ENCODE measurements at regions not wholly inside any gene's neighbourhood (a gene's known extent, or its start where the extent isn't known, plus 50 kb on each side); places are given as distances from the start of the nearest gene placed in this dataset.

DNA sequence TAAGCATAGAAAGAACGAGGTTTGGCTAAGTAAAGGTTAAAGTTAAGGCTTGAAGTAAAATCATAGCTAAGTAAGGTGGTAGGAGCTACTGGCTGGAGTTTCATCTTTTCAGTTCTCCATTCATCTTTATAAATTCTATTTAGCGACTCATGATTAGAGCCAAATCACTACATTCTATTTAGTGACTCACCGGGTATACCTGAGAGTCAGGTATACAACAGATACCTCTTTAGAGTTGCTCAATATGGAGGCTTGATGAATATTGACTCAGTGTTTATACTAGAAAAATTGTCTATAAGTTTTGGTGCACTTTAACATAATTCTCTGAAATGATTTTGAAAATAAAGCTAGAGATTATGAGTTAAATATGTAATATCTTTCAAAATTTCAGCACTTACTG lies 328.8 kb upstream of the GRM7 start:
- DNase-seq = no peak

DNA sequence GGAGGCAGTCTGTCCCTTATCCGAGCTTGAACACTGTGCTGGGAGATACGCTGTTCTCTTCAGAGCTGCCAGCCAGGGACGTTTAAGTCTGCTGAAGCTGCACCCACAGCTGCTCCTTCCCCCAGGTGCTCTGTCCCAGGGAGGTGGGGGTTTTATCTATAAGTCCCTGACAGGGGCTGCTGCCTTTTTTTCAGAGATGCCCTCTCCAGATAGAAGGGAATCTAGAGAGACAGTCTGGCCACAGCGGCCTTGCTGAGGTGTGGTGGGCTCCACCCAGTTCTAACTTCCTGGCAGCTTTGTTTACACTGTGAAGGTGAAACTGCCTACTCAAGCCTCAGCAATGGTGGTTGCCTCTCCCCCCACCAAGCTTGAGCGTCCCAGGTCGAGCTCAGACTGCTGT lies 319.9 kb upstream of the GRM7 start:
- no peak for DNase-seq

DNA sequence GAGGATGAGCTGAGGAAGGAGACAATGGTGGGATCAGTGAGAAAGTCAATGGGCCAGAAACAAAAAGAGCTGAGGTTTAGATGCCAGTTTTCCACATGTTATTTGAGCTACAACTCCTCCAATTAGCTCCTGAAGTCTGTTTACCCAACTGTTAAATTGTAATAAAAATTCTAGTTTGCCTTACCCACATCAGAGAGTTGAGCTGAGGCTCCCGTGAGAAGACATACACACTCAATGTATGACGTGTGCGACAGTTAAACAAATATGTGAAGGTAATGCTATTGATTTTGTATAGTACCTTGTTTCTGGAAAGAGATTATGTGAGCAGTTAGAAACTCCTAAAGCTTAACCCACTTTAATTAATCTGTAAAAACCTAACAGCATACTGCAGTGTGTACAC lies 318.1 kb upstream of the GRM7 start:
- DNase-seq = no peak

DNA sequence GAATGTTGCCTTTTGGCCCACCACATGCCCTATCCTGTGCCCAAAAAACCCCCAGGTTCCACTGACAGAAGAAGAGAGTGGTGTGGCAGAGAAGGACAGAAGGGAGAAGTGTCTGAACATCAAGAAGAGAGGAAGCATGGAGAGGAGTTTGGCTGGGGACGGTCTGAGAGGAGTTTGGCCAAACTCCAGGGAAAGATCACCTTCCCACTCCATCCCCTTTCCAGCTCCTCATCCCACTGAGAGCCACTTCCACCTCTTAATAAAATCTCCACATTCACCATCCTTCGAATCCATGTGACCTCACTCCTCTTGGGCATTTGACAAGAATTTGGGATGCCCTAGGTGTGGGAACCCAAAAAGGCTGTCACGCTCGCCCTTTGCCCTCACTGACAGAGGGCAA lies 311.6 kb upstream of the GRM7 start:
- no peak for DNase-seq

DNA sequence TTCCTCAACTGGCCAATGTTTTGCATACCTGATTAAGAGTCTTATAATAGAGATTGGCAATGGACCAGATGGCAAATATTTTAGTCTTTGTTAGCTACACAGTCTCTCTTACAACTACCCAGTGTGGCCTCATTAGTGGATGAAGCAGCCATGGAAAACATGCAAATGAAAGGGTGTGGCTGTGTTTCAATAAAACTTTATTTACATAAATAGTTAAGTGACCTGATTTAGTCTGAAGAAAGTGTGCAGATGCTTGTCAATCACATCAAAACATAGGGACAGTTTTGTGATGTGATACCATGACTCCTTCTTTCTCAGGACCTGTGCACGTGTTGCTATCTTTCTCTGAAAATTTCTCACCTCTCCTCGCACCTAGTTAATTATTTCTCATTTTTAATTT lies 309.8 kb upstream of the GRM7 start:
- DNase-seq = no peak

DNA sequence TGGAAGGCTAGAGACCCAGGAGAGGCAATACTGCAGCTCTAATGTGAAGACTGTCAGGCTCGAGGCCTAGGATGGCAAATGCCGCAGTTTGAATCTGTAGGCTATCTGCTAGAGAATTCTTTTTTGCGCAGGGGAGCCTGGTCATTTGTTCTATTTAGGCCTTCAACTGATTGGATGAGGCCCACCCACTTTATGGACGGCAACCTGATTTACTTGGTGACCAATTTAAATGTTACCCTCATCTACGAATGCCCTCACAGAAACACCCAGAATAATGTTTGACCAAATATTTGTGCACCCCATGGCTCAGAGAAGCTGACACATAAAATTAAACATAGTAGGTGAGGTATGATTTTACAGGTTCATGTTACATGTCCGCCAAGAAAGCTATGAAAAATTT lies 300.7 kb upstream of the GRM7 start:
- no peak for DNase-seq

DNA sequence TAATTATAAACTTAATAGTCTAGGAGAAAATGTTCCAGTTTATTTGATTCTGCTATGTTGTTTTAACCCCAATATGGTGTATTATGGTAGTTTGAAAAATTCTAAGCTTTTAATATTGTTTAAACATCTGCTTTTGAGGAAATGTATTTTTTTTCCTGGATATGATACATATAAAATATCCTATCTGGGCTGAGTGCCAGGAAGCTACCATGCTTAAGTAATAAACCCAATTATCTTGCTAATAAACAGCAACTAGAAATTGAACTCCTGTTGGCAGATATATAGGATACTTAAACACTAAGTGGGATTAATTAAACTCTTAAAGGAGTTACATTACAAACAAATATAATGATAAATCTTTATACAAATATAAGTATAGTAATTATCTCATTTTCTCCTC lies 293.7 kb upstream of the GRM7 start:
- no peak for DNase-seq

DNA sequence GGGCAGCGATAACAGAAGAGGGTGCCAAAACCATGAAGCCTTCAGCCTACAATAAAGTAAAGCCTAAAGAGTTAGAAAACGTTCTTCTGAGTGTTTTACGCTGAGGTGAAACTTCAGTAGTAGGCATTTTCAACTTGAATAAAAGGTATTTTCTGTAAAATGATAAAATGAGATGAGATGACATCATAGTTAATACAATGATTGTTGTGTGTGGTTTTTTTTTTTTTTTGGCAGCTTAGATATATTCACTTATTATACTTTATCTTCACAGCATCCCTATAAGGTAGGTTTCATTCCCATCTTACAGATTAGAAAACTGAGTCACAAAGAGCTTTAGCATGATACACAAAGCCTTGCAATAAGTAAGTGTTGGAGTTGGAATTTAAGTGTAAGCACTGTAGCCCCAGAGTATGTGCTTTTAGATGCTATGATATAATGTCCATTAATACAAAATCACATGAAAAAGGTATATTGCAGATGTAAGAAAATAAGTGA lies 291.9 kb upstream of the GRM7 start:
- DNase-seq = no peak

DNA sequence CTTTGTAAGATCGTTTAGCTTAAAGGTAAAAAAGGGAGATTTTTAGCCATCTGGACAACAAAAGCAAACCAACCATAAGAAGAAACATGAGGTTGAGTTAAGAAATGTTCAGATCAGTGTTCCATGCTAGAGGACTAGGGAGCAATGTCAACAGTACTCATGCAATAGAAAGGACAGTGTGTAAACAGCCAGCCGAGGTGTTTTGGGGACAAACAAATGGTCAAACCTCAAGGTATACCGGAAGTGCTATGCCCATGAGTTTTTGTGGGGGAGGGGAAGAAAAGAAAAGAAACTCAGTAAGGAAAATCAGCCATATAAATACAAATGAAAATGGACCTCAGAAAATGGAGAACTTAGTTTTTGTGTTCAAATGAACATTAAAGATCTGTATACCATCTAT lies 289.5 kb upstream of the GRM7 start:
- DNase-seq = no peak

DNA sequence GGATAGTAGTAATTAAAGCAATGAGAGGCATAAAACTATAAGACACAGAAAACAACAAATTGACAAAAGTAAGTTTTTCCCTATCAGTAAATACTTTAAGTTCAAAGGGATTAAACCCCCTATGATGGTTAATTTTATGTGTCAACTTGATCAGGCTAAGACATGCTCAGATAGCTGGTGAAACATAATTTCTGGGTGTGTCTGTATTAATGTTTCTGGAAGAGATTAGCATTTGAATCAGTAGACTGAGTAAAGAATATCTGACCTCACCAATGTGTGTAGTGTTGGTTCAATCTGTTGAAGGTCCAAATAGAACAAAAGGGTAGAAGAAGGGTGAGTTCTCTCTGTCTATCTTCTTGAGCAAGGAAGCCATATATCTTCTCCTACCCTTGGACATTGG lies 283.3 kb upstream of the GRM7 start:
- no peak for DNase-seq

DNA sequence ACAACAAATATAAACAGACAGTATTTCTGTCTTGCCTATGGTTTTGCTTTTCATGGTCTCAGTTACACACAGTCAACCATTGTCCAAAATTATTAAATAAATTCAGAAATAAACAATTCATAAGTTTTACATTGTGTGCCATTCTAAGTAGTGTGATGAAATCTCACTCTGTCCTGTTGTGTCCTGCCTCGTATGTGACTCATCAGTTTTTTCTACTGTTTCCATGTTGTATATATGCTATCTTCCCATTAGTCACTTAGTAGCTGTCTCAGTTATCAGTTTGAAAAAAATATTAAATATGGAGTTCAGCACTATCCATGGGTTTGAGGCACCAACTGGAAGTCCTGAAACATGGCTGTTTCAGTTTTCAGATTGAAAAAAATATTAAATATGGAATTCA lies 282.4 kb upstream of the GRM7 start:
- DNase-seq = no peak

DNA sequence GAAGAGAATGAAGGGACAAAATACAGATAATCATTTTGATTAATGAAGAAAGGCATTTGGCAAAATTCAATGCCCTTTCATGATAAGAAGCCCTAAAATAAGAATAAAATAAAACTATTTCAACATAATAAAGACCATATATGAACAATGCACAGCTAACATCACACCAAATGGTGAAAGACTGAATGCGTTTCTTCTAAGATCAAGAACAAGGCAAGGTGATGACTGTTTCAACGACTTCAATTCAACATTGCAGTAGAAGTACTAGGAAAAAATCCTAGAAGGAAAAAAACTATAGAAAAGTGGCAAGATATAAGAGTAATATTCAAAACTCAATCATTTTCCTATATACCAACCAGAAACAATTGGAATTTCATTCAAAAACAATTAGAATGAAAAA lies 280.1 kb upstream of the GRM7 start:
- DNase-seq = no peak

DNA sequence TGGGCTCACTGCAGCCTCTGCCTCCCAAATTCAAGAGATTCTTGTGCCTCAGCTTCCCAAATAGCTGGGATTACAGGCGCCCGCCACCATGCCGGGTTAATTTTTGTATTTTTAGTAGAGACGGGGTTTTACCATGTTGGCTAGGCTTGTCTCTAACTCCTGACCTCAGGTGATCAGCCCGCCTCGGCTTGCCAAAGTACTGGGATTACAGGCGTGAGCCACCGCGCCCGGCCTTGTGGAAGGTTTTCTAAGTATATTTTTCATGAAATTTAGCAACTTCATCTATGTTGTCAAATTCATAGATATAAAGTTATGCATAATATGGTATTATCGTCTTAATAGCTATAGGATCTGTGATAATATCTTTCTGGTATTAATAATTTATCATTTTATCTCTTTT lies 275.6 kb upstream of the GRM7 start:
- no peak for DNase-seq

DNA sequence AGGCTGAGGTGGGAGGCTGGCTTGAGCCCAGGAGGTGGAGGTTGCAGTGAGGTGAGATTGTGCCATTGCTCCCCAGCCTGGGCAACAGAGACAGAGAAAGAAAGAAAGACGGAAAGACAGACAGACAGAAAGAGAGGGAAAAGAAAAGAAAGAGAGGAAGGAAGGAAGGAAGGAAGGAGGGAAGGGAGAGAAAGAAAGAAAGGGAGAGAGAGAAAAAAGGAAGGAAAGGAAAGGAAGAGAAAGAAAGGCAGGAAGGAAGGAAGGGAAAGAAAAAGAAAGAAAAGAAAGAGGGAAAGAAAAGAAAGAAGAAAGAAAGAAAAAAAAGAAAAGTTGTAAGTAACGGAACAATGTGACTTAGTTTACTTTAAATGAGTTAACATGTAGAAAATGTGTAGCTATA lies 260.7 kb upstream of the GRM7 start:
- no peak for DNase-seq

DNA sequence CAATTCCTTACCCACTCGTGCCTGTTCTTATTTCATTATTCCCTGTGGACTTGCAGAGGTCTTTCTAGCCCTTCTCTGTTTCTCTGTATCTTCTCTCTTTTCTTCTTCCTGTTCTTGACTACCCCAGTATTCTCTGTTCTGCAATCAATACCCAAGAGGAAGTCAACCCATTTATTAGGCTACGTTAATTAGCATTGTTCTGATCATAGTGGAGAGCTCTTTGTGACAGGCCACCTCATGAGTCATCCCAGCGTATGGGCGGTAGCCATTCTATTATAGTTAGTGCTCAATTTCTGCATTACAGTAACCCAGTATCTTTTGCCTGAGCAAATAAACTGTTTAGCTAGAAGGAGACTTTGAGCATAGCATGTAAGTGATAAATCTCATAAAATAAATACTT lies 259.5 kb upstream of the GRM7 start:
- no peak for DNase-seq

DNA sequence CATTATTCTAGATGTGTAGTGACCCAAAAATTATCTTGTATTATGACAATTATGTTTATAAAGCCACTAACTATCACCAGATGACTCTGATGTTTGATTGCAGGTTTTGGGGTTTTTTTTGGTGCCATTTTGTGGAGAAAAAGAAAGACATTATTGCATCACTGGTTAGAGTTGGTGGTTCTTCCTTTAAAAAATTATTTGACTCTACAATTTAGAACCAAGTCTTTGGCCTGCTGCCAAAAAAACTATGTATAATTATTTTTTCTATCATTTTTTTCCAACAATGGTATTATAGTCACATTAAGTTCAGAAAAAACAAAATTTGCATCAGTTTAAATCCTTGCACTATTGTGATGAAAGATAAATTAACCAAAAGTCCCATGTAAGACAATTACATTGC lies 258.6 kb upstream of the GRM7 start:
- no peak for DNase-seq

DNA sequence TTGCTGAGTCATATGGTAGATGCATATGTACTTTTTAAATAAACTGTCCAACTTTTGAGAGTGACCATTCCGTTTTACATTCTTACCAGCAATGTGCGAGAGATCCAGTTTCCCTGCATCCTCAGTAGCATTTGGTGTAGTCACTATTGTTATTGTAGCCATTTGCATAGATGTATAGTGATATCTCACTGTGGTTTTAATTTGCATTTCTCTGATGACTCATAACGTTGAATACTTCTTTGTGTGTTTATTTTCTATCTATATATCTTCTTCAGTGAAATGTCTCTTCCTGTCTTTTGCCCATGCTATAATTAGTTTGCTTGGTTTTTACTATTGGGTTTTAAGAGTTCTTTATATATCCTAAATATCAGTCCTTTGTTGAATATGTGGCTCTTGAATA lies 255.7 kb upstream of the GRM7 start:
- DNase-seq = no peak

DNA sequence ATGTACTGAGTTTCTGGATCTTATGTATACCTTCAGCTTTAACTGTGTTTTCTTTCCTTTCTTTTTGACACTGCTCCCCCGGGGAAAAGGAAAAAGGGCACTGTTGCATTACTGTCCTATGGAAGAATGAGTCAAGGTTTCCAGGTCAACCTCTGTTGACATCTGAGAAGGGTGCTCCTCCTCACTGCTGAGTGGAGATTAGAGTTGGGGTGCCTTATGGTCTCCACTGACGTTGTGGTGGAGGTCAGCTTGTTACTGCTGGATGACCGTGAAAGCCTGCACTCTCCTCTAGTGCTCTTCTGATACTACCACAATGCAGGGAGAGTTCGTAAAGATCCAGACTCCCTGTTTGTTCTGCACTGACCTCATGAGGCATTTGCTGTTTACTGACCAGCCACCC lies 252.1 kb upstream of the GRM7 start:
- DNase-seq = no peak

DNA sequence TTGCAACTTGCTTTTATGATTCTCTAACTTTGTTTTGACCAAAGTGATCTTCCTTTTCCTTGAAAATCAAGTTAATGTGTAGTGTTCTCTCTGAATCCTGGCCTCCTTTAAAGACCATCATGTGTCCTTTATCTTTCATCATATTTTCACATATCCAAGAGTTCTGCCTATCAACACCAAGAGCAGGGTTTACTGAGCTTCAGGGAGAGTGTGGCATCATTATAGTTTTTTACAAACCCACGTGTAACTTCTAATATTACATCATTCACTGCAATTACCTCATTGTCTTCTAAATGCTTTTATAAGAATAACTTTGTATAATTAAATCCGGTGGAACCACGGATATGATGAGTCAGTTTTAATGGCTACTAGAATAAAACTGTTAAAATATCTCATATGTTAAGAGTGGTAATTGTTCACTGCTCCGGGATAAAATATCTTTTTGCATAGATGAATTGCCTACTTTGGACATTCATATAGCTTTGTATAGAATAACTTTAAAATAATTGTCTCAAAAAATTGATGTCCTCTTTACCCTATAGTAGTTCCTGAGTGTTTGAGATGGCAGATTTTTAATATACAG lies 248.8 kb upstream of the GRM7 start:
- no peak for DNase-seq

DNA sequence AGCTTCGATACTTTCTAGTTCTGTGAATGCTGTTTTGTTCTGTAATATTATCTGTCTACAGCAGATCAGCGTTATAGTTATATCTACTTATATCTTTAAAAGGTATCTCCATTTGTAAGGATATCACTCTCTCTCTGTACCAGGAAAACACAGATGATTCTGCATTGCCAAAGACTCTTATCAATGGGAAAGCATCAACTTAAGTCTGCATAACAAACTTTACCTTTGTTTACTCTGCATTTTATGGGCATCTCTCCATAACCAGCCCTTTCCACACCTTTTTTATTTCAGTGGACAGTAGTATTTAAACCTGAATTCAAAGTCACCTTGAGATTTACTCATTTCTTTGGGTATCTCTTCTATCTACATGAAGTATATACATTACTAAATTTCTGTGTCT lies 238.7 kb upstream of the GRM7 start:
- DNase-seq = no peak

DNA sequence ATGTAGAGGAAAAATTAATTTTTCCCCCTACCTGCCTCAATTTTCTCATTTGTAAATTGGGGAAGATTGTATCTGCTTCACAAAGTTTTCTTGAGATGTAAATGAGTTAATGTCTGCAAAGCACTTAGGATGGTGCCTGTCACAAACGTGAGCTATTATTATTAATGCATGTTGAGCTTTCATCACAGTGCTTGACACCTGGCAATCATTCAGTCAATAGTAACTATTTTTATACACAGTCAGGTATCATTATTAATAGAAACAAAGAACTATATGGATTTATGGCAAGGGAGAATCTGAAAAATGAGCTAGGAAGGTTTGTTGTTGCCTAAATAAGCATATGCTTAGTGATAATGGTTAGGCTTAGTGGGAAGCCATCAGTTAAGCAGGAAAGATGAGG lies 238.2 kb upstream of the GRM7 start:
- no peak for DNase-seq

DNA sequence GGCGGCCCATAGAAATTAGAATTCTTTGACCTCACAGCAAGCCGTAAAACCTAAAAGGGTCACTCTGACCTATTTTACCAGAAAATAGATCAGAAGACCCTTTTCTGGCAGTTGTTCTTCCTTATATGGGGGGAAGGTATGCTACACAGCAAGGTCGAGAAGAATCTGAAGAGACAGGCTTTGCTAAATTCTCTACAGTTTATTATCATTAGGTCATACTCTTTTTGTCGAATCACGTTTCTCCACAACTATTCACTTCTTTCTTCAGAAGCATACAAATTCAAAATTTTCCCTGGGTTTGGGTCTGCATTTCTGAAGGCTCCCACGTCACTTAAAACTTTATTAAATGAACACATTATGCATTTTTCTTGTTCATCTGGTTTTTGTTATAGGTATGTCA lies 229.5 kb upstream of the GRM7 start:
- DNase-seq = no peak

DNA sequence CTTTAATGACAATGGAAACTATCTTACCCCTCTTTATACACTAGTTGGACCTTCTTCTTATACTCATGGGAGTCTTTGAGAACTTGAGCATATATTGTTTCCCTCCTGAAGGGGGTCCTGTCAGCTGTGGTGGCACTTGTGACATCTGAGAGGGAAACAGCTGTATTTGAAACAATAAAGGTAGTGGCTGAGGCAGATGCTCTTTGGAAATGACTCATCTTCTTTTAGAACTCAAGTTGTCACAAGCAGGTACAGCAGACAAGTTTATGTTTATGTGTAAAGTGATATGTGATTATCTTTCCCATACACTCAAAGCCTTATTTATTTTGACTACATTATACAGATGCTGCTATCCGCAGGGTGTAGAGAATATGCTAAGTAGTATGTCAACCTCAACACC lies 220.0 kb upstream of the GRM7 start:
- no peak for DNase-seq

DNA sequence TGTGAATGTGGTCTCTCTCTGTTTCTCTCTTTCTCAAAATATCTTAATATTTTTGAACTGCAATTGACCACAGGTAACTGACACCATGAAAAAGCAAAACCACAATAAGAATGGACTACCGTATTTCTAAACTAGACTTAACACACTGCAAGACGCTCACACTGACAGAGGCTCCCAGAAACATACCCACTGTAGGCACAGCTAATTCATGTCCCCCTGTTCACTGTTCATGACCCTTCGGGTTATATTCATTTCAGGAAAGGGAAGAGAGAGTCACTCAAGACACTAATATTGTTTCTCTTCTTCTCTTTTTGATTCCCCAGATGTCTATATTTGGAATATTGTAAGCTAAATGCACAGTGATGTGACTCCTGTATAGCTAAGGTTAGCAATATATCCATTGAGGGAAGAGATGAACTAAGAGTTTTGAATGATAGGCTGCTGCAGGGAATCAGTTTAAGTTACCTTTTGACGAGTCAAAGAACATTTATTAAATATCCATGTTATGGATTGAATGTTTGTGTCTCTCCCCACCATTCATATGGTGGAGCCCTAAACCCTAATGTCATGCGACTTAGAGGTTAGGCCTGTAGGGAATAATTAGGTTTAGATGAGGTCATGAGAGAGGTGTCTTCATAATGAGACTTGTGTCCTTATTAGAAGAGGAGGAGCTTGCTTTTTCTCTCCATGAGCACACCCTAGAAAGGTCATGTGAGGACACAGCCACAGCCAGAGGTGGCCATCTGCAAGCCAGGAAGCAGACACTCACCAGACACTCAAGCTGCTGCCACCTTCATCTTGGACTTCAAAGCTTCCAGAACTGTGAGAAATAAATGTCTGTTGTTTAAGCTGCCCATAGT lies 216.6 kb upstream of the GRM7 start:
- DNase-seq = no peak

DNA sequence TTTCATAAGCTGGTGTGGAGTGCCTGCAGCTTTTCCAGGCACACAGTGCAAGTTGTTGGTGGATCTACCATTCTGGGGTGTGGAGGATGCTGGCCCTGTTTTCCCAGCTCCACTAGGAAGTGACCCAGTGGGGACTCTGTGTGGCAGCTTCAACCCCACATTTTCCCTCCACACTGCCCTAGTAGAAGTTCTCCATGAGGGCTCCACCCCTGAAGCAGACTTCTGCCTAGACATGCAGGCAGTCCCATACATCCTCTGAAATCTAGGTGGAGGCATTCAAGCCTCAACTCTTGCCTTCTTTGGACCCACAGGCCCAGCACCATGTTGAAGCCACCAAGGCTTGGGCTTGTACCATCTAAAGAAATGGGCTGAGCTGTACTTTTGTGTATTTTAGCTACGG lies 206.2 kb upstream of the GRM7 start:
- no peak for DNase-seq
